ENCODE measurements at regions not wholly inside any gene's neighbourhood (a gene's known extent, or its start where the extent isn't known, plus 50 kb on each side); places are given as distances from the start of the nearest gene placed in this dataset.

GRCh38 chr2:160862226-160862625 lies 298.0 kb upstream of the TANK start:
- no peaks in the 10 kb centered on the region for H3K9me3 ChIP-seq (ENCODE audit: control insufficient read depth in 1 of 2, insufficient read depth in 1 of 2, low read length in 2 of 2)
- H3K4me1 Mint-ChIP-seq (ENCODE audit: low read depth): peaks cover 17% of the 10 kb centered on the region
- H3K27me3 ChIP-seq (ENCODE audit: control insufficient read depth in 1 of 2, insufficient read depth in 2 of 2, low read length in 2 of 2): no peaks in the 10 kb centered on the region
- no peak overlapping the region for H3K4me3 ChIP-seq (ENCODE audit: low read length)
- no peak overlapping the region for H3K27ac Mint-ChIP-seq
- ATAC-seq (ENCODE audit: poor library complexity) (no peak), DNase-seq (no peak)
- no peak overlapping the region for H3K27ac ChIP-seq (ENCODE audit: low read depth in 1 of 2, low read length in 2 of 2)
- no peak overlapping the region for H3K4me3 Mint-ChIP-seq
- no peaks in the 10 kb centered on the region for H3K9me3 Mint-ChIP-seq
- H3K36me3 Mint-ChIP-seq (ENCODE audit: low read depth): no peaks in the 10 kb centered on the region
- ChIA-PET POLR2A (no interaction called here), CTCF (no interaction called here)
- intact Hi-C loops (cut with DNase I, micrococcal nuclease): no loop called here
- no peak for TF ChIP-seq CTCF (IDR thresholded peaks at IDR 0.05)
- H3K4me1 ChIP-seq (ENCODE audit: insufficient read depth, low read length): no peaks in the 10 kb centered on the region
- H3K27me3 Mint-ChIP-seq: no peaks in the 10 kb centered on the region
- H3K36me3 ChIP-seq (ENCODE audit: insufficient read depth, low read length): no peaks in the 10 kb centered on the region

- H3K27ac Mint-ChIP-seq: no peak overlapping the region
- no peak for ATAC-seq (ENCODE audit: poor library complexity)
These were observed 291.3 kb upstream of the TANK start for GRCh38 chr2:160868891-160869290.

GRCh38 chr2:160869411-160869810 lies 290.8 kb upstream of the TANK start:
- Histone ChIP-seq H3K36me3 (ENCODE audit: insufficient read depth, low read length) (no peaks in the 10 kb centered on the region), H3K27ac (ENCODE audit: low read depth in 1 of 2, low read length in 2 of 2) (no peak overlapping the region), H3K4me3 (ENCODE audit: low read length) (no peak overlapping the region), H3K9me3 (ENCODE audit: control insufficient read depth in 1 of 2, insufficient read depth in 1 of 2, low read length in 2 of 2) (no peaks in the 10 kb centered on the region), H3K4me1 (ENCODE audit: insufficient read depth, low read length) (no peaks in the 10 kb centered on the region), H3K27me3 (ENCODE audit: control insufficient read depth in 1 of 2, insufficient read depth in 2 of 2, low read length in 2 of 2) (no peaks in the 10 kb centered on the region)
- intact Hi-C loops (cut with DNase I, micrococcal nuclease): no loop called here
- CTCF ChIA-PET: no interaction called here
- Mint-ChIP-seq H3K27me3 (no peaks in the 10 kb centered on the region), H3K27ac (no peak overlapping the region), H3K36me3 (ENCODE audit: low read depth) (no peaks in the 10 kb centered on the region), H3K9me3 (no peaks in the 10 kb centered on the region), H3K4me3 (no peak overlapping the region), H3K4me1 (ENCODE audit: low read depth) (no peaks in the 10 kb centered on the region)
- POLR2A ChIA-PET: no interaction called here
- ATAC-seq (ENCODE audit: poor library complexity): no peak
- no peak for DNase-seq
- TF ChIP-seq CTCF (IDR thresholded peaks at IDR 0.05): no peak

More at GRCh38 chr2:160868891-160869290, 291.3 kb upstream of the TANK start:
- no peaks in the 10 kb centered on the region for H3K9me3 Mint-ChIP-seq
- CTCF ChIA-PET: no interaction called here
- no peak overlapping the region for H3K4me3 ChIP-seq (ENCODE audit: low read length)
- no peaks in the 10 kb centered on the region for H3K9me3 ChIP-seq (ENCODE audit: control insufficient read depth in 1 of 2, insufficient read depth in 1 of 2, low read length in 2 of 2)
- no peak overlapping the region for H3K4me3 Mint-ChIP-seq
- no peaks in the 10 kb centered on the region for H3K4me1 ChIP-seq (ENCODE audit: insufficient read depth, low read length)
- DNase-seq: no peak
- intact Hi-C loops (cut with DNase I, micrococcal nuclease): no loop called here
- no peak overlapping the region for H3K27ac ChIP-seq (ENCODE audit: low read depth in 1 of 2, low read length in 2 of 2)
- H3K27me3 ChIP-seq (ENCODE audit: control insufficient read depth in 1 of 2, insufficient read depth in 2 of 2, low read length in 2 of 2): no peaks in the 10 kb centered on the region
- no peaks in the 10 kb centered on the region for H3K36me3 ChIP-seq (ENCODE audit: insufficient read depth, low read length)
- no peak for TF ChIP-seq CTCF (IDR thresholded peaks at IDR 0.05)
- H3K36me3 Mint-ChIP-seq (ENCODE audit: low read depth): no peaks in the 10 kb centered on the region
- no peaks in the 10 kb centered on the region for H3K27me3 Mint-ChIP-seq
- POLR2A ChIA-PET: no interaction called here
- H3K4me1 Mint-ChIP-seq (ENCODE audit: low read depth): no peaks in the 10 kb centered on the region
